ENCODE measurements at regions not wholly inside any gene's neighbourhood (a gene's known extent, or its start where the extent isn't known, plus 50 kb on each side); places are given as distances from the start of the nearest gene placed in this dataset.

GRCh38 chr5:99247346-99247745 lies 318.5 kb upstream of the CHD1 start:
- Histone ChIP-seq H4K5ac (ENCODE audit: insufficient read length, low read depth, low read length) (no peak overlapping the region), H4K20me1 (ENCODE audit: control insufficient read depth, insufficient read depth, insufficient read length) (no peaks in the 10 kb centered on the region), H3K79me2 (ENCODE audit: insufficient read depth, low read length) (no peaks in the 10 kb centered on the region), H3K23me2 (ENCODE audit: insufficient read length, low read depth, low read length, poor library complexity, severe bottlenecking) (no peaks in the 10 kb centered on the region), H2BK20ac (ENCODE audit: low read depth, low read length, poor library complexity, severe bottlenecking) (no peak overlapping the region), H2AK5ac (ENCODE audit: insufficient read length, low read length) (no peak overlapping the region), H2BK5ac (ENCODE audit: insufficient read length, low read length) (no peak overlapping the region), H3K27ac (ENCODE audit: insufficient read length, low read depth, low read length) (no peak overlapping the region), H2BK120ac (ENCODE audit: low read depth, low read length, poor library complexity, severe bottlenecking) (no peak overlapping the region), H3K9me3 (ENCODE audit: control insufficient read depth, low read depth, low read length) (no peaks in the 10 kb centered on the region), H3K4me1 (ENCODE audit: insufficient read depth, low read length) (no peaks in the 10 kb centered on the region), H3K18ac (ENCODE audit: insufficient read length, low read depth, low read length) (no peak overlapping the region), H3K9ac (ENCODE audit: extremely low read depth, insufficient read length, low read length) (no peak overlapping the region), H3K27me3 (ENCODE audit: insufficient read depth, low read length) (no peaks in the 10 kb centered on the region), H2BK12ac (ENCODE audit: insufficient read length, low read depth, low read length) (no peak overlapping the region), H3T11ph (ENCODE audit: low read length) (no peak overlapping the region), H3K23ac (ENCODE audit: insufficient read length, low read depth, low read length) (no peak overlapping the region), H4K91ac (ENCODE audit: insufficient read length, low read depth, low read length) (no peak overlapping the region), H3K4ac (ENCODE audit: low read depth, low read length) (no peak overlapping the region), H3K14ac (ENCODE audit: insufficient read depth, low read length) (no peak overlapping the region), H2BK15ac (ENCODE audit: low read depth, low read length) (no peak overlapping the region), H3K4me2 (ENCODE audit: insufficient read depth, insufficient read length, low read length) (no peak overlapping the region), H4K8ac (replicated peaks; ENCODE audit: insufficient read length, low read depth, low read length) (no peak overlapping the region), H2AFZ (ENCODE audit: low read length) (no peak overlapping the region), H3K56ac (ENCODE audit: insufficient read length, low read depth, low read length) (no peak overlapping the region), H3K79me1 (ENCODE audit: insufficient read depth, low read depth, low read length, poor library complexity, severe bottlenecking) (no peaks in the 10 kb centered on the region)
- H3K9me3 Mint-ChIP-seq = no peaks in the 10 kb centered on the region; a peak in 1 of 5 replicates
- TF ChIP-seq CTCF (conservative IDR thresholded peaks at IDR 0.05) = no peak
- no peaks in the 10 kb centered on the region for H3K36me3 Mint-ChIP-seq (ENCODE audit: insufficient read depth in 1 of 3, low read depth in 3 of 3)
- H3K27me3 Mint-ChIP-seq (ENCODE audit: low read depth) = no peaks in the 10 kb centered on the region
- DNase-seq = no peak
- H3K27ac Mint-ChIP-seq = no peak overlapping the region
- no peak overlapping the region for H3K4me3 Mint-ChIP-seq
- WGBS (ENCODE audit: extremely low coverage, insufficient read length, low lambda C conversion rate) = no CpG with 5 or more reads among the region's 4 CpGs
- no peaks in the 10 kb centered on the region for H3K4me1 Mint-ChIP-seq
